Right atrium auricular region (tissue), 2 donors: ENCODE measurements at regions not wholly inside any gene's neighbourhood (a gene's known extent, or its start where the extent isn't known, plus 50 kb on each side); places are given as distances from the start of the nearest gene placed in this dataset.

ENCODE experiments used
- DNase-seq: peaks from one replicate; pipeline ENCODE4 v3.0.0-alpha.2; 2019; ENCODE audit warnings: low spot score
- H3K27ac ChIP-seq, 2 donors: fragments of 200-600 bp; sonication (generic); 1 replicate in 1 of 2; 2 replicates in 1 of 2; pipeline ENCODE4 v1.5.1; 2016 to 2019
- H3K27me3 ChIP-seq, 2 donors: fragments of 200-600 bp; sonication (generic); one replicate each; pipeline versions ENCODE4 v1.5.1 to v1.6.0; 2017 to 2019
- H3K36me3 ChIP-seq: fragments of 200-600 bp; sonication (generic); one replicate; pipeline ENCODE4 v1.5.1; 2016
- H3K4me1 ChIP-seq, 2 donors: fragments of 200-600 bp; sonication (generic); one replicate each; pipeline versions ENCODE4 v1.5.1 to v1.6.0; 2017 to 2019
- H3K4me3 ChIP-seq, 2 donors: fragments of 200-600 bp; sonication (generic); 1 replicate in 1 of 2; 2 replicates in 1 of 2; pipeline ENCODE4 v1.5.1; 2017 to 2019; ENCODE audit warnings: mild to moderate bottlenecking in 1 of 2, moderate library complexity in 1 of 2
- H3K9me3 ChIP-seq, 2 donors: fragments of 200-600 bp; sonication (generic); one replicate each; pipeline ENCODE4 v1.5.1; 2019
- CTCF ChIP-seq, 2 donors: fragments of 200-600 bp; sonication (generic); IDR thresholded peaks; one replicate each; pipeline ENCODE4 v1.5.1; 2019; ENCODE audit warnings: antibody characterized with exemption in 2 of 2

- H3K4me1 ChIP-seq, result no peaks in the 10 kb centered on the region
- TF ChIP-seq CTCF (IDR thresholded peaks at IDR 0.05), result no peak
- no peak overlapping the region for H3K4me3 ChIP-seq
- DNase-seq, result no peak
- H3K27ac ChIP-seq, result no peak overlapping the region
- H3K27me3 ChIP-seq, result no peaks in the 10 kb centered on the region
- H3K36me3 ChIP-seq, result no peaks in the 10 kb centered on the region
- no peaks in the 10 kb centered on the region for H3K9me3 ChIP-seq
Measured at GRCh38 chr18:37872562-37872961, 307.0 kb upstream of the CELF4 start.

GRCh38 chr18:37871561-37871960 is 306.0 kb upstream of the CELF4 start:
- H3K27me3 ChIP-seq, result no peaks in the 10 kb centered on the region
- no peak for DNase-seq
- no peak for TF ChIP-seq CTCF (IDR thresholded peaks at IDR 0.05)
- no peak overlapping the region for H3K27ac ChIP-seq
- no peaks in the 10 kb centered on the region for H3K4me1 ChIP-seq
- no peaks in the 10 kb centered on the region for H3K36me3 ChIP-seq
- H3K4me3 ChIP-seq, result no peak overlapping the region
- no peaks in the 10 kb centered on the region for H3K9me3 ChIP-seq

GRCh38 chr18:37869051-37869450 is 303.5 kb upstream of the CELF4 start:
- Histone ChIP-seq H3K36me3 (no peaks in the 10 kb centered on the region), H3K27me3 (no peaks in the 10 kb centered on the region), H3K27ac (no peak overlapping the region), H3K4me1 (no peaks in the 10 kb centered on the region), H3K4me3 (no peak overlapping the region), H3K9me3 (no peaks in the 10 kb centered on the region)
- no peak for DNase-seq
- no peak for TF ChIP-seq CTCF (IDR thresholded peaks at IDR 0.05)

- H3K4me3 ChIP-seq, result no peak overlapping the region
- no peaks in the 10 kb centered on the region for H3K27me3 ChIP-seq
- H3K27ac ChIP-seq, result no peak overlapping the region
- DNase-seq, result no peak
- H3K4me1 ChIP-seq, result no peaks in the 10 kb centered on the region
- H3K36me3 ChIP-seq, result no peaks in the 10 kb centered on the region
- no peak for TF ChIP-seq CTCF (IDR thresholded peaks at IDR 0.05)
- no peaks in the 10 kb centered on the region for H3K9me3 ChIP-seq
Measured at GRCh38 chr18:37864122-37864521, 298.5 kb upstream of the CELF4 start.

GRCh38 chr18:37861981-37862380 is 296.4 kb upstream of the CELF4 start:
- no peaks in the 10 kb centered on the region for H3K36me3 ChIP-seq
- no peak for TF ChIP-seq CTCF (IDR thresholded peaks at IDR 0.05)
- no peaks in the 10 kb centered on the region for H3K4me1 ChIP-seq
- no peaks in the 10 kb centered on the region for H3K9me3 ChIP-seq
- H3K4me3 ChIP-seq, result no peak overlapping the region
- no peak for DNase-seq
- H3K27me3 ChIP-seq, result no peaks in the 10 kb centered on the region
- H3K27ac ChIP-seq, result no peak overlapping the region

- H3K36me3 ChIP-seq, result no peaks in the 10 kb centered on the region
- H3K4me3 ChIP-seq, result no peak overlapping the region
- no peaks in the 10 kb centered on the region for H3K4me1 ChIP-seq
- H3K27ac ChIP-seq, result no peak overlapping the region
- no peak for TF ChIP-seq CTCF (IDR thresholded peaks at IDR 0.05)
- peaks cover 0 to 10% of the 10 kb centered on the region in 2 donors for H3K9me3 ChIP-seq
- no peak for DNase-seq
- no peaks in the 10 kb centered on the region for H3K27me3 ChIP-seq
Measured at GRCh38 chr18:37854396-37854795, 288.8 kb upstream of the CELF4 start.
